ENCODE measurements at regions not wholly inside any gene's neighbourhood (a gene's known extent, or its start where the extent isn't known, plus 50 kb on each side); places are given as distances from the start of the nearest gene placed in this dataset.

GRCh38 chr18:65081786-65082185, 669.0 kb upstream of the CDH7 start:
- TF ChIP-seq, protein P1, sequence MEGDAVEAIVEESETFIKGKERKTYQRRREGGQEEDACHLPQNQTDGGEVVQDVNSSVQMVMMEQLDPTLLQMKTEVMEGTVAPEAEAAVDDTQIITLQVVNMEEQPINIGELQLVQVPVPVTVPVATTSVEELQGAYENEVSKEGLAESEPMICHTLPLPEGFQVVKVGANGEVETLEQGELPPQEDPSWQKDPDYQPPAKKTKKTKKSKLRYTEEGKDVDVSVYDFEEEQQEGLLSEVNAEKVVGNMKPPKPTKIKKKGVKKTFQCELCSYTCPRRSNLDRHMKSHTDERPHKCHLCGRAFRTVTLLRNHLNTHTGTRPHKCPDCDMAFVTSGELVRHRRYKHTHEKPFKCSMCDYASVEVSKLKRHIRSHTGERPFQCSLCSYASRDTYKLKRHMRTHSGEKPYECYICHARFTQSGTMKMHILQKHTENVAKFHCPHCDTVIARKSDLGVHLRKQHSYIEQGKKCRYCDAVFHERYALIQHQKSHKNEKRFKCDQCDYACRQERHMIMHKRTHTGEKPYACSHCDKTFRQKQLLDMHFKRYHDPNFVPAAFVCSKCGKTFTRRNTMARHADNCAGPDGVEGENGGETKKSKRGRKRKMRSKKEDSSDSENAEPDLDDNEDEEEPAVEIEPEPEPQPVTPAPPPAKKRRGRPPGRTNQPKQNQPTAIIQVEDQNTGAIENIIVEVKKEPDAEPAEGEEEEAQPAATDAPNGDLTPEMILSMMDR (conservative IDR thresholded peaks at IDR 0.05; ENCODE audit: low read depth, low read length), result no peak
- TF ChIP-seq EZH2 (IDR thresholded peaks at IDR 0.05; ENCODE audit: low read length, unreplicated experiment), result no peak
- no peak for TF ChIP-seq EZH2phosphoT487 (IDR thresholded peaks at IDR 0.05; ENCODE audit: borderline replicate concordance, low read length)

Data from PC-3 (cell line).